ENCODE measurements at regions not wholly inside any gene's neighbourhood (a gene's known extent, or its start where the extent isn't known, plus 50 kb on each side); places are given as distances from the start of the nearest gene placed in this dataset.

DNA sequence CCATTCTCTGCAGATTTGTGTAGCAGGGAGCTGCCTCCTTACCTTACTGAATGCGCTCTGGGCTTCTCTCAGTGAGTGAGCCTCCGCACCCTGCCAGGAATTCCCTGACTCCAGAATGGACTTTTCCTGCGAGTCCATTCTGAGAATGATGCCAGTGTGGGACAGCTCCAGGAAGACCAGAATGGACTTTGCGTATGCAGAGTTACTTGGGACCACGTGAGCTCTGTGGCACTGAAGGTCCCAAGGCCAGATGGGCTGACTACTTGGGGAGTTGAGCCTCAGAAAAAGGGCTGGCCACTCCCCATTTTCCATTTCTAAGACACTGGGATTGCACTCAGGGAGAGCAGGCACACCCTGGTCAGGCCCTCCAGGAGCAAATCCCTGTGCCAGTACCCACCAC lies 324.7 kb upstream of the ZMIZ1 start:
- TF ChIP-seq, protein P1, sequence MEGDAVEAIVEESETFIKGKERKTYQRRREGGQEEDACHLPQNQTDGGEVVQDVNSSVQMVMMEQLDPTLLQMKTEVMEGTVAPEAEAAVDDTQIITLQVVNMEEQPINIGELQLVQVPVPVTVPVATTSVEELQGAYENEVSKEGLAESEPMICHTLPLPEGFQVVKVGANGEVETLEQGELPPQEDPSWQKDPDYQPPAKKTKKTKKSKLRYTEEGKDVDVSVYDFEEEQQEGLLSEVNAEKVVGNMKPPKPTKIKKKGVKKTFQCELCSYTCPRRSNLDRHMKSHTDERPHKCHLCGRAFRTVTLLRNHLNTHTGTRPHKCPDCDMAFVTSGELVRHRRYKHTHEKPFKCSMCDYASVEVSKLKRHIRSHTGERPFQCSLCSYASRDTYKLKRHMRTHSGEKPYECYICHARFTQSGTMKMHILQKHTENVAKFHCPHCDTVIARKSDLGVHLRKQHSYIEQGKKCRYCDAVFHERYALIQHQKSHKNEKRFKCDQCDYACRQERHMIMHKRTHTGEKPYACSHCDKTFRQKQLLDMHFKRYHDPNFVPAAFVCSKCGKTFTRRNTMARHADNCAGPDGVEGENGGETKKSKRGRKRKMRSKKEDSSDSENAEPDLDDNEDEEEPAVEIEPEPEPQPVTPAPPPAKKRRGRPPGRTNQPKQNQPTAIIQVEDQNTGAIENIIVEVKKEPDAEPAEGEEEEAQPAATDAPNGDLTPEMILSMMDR (IDR thresholded peaks at IDR 0.05) = no peak
- no peak for TF ChIP-seq POLR2AphosphoS5 (IDR thresholded peaks at IDR 0.05)
